BLaER1 (cell line): ENCODE measurements at regions not wholly inside any gene's neighbourhood (a gene's known extent, or its start where the extent isn't known, plus 50 kb on each side); places are given as distances from the start of the nearest gene placed in this dataset.
"Not testable (repeated sequence)": the region's sequence is repeated elsewhere in the genome, so short reads cannot be mapped to it uniquely, and the experiment has no call there.

Source experiments
- H3K27ac ChIP-seq: shearing (Covaris generic); formaldehyde crosslinking; 2 replicates; pipeline ENCODE4 v1.8.1; 2022
- H3K27me3 ChIP-seq: shearing (Covaris generic); formaldehyde crosslinking; 2 replicates; pipeline ENCODE4 v1.8.1; 2022
- H3K36me3 ChIP-seq: shearing (Covaris generic); formaldehyde crosslinking; 2 replicates; pipeline ENCODE4 v1.8.1; 2022
- H3K4me1 ChIP-seq: shearing (Covaris generic); formaldehyde crosslinking; 2 replicates; pipeline ENCODE4 v1.8.1; 2022
- H3K4me2 ChIP-seq: shearing (Covaris generic); formaldehyde crosslinking; 2 replicates; pipeline ENCODE4 v1.8.1; 2022
- H3K4me3 ChIP-seq: shearing (Covaris generic); formaldehyde crosslinking; 2 replicates; pipeline ENCODE4 v1.8.1; 2022
- H3K9ac ChIP-seq: shearing (Covaris generic); formaldehyde crosslinking; 2 replicates; pipeline ENCODE4 v1.8.1; 2022
- H3K9me3 ChIP-seq: shearing (Covaris generic); formaldehyde crosslinking; 2 replicates; pipeline ENCODE4 v1.8.1; 2022
- H4K20me1 ChIP-seq: shearing (Covaris generic); formaldehyde crosslinking; 2 replicates; pipeline ENCODE4 v1.8.1; 2022
- Cebpa-rat ChIP-seq: shearing (Covaris generic); IDR thresholded peaks from 2 replicates; pipeline ENCODE4 v1.8.1; 2022

DNA sequence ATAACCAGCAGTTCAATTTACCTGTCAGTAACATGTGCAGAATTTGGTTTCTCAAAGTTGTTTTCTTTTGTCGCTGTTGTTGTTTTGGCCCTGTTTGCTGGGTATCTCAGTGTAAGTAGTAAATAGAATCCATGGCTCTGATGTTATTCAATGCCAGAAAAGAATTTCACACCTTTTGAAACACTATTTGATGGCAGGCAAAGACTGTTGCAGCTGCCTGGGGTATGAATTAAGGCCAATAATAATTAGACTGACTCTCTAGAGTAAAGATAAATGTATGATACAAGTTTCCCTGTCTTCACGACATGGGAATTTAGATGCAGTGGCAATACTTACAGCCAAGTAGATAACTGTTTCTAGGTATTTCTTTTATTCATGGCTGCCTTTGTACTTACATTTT, 281.4 kb downstream of the CD83 start:
- no peaks in the 10 kb centered on the region for H3K27me3 ChIP-seq
- H3K27ac ChIP-seq = no peak overlapping the region
- H3K9ac ChIP-seq = no peak overlapping the region
- no peak for TF ChIP-seq Cebpa-rat
- H4K20me1 ChIP-seq = no peaks in the 10 kb centered on the region
- peaks cover 28% of the 10 kb centered on the region for H3K4me1 ChIP-seq
- H3K4me2 ChIP-seq = no peak overlapping the region
- H3K9me3 ChIP-seq = peaks cover 18% of the 10 kb centered on the region
- H3K36me3 ChIP-seq = 0 out of 2 replicates have a peak, but pooled peaks cover 4% of the 10 kb centered on the region
- no peak overlapping the region for H3K4me3 ChIP-seq

DNA sequence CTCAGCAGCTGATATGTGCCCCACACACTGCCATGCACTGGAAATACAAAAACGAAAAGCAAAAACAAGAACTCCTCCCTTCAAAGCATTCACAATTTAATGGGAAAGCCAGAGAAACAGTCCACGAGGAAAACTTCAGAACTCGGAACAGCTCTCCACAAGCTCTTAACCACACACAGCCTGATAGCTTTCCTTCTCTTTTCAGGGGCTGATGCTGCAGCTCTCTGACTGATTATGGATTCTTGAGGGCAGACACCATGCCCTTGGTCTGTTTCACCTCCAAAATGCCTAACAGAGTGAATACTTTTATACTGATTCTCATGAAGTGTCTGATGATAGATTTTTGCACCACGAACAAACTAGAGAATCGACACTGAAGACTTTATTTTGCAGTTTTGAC, 282.1 kb downstream of the CD83 start:
- Histone ChIP-seq H4K20me1 (no peaks in the 10 kb centered on the region), H3K27ac (no peak overlapping the region), H3K9me3 (peaks cover 18% of the 10 kb centered on the region), H3K9ac (no peak overlapping the region), H3K4me3 (no peak overlapping the region), H3K36me3 (0 out of 2 replicates have a peak, but pooled peaks cover 4% of the 10 kb centered on the region), H3K4me1 (peaks cover 28% of the 10 kb centered on the region), H3K27me3 (no peaks in the 10 kb centered on the region), H3K4me2 (no peak overlapping the region)
- no peak for TF ChIP-seq Cebpa-rat

DNA sequence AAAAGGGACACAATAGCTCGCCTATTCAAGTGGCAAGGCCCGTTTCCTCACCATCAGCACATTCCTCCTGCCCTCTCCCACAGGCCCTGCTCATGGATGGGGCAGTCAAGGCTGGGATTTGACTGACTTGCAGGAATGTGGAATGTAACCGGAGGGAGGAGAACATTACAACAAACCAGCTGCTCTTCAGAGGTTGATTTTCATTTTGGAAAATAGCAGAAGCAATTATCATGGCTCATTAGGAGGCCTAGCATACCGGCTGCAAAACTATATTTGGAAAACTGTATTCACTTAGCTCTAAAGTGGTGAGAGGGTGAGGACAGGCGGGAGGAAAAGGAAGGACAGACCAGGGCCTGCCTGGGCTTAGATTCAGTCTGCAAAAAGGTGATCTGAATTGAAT, 283.7 kb downstream of the CD83 start:
- Histone ChIP-seq H3K27me3 (no peaks in the 10 kb centered on the region), H4K20me1 (no peaks in the 10 kb centered on the region), H3K36me3 (0 out of 2 replicates have a peak, but pooled peaks cover 4% of the 10 kb centered on the region), H3K9me3 (peaks cover 18% of the 10 kb centered on the region), H3K4me2 (no peak overlapping the region), H3K4me1 (peaks cover 24% of the 10 kb centered on the region), H3K27ac (no peak overlapping the region), H3K4me3 (no peak overlapping the region), H3K9ac (no peak overlapping the region)
- no peak for TF ChIP-seq Cebpa-rat

DNA sequence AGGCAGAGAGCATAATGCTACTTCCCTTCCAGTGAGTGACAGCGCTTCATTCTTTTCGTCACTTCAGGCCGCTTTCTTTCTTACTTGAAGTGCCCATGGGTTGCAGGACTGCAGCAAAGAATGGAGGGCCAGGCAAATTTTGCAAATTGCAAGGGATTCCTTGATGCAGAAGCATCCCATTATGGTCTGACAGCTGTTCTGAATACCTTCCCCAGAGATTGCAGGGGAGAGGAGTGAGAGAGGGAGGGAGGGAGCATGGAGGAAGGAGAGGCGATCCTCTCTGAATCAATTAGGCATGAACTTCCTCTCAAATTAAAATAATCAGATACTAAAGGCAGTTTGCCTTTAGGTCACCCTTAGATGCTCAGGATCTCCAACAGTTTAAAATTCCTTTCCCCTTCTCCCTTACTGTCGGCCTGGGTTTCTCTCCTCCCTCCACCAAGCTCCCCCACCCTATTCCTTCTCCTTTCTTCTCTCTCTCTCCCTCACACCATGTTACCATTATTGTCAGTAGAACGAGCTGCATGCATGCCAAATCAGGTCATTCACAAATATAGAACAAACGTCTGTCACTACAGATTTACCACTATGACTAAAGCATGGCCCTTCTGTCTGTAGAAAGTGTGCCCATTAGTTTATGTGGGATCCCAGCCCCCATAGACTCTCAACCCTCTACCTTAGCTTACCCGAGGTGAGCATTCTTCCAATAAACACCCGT, 289.2 kb downstream of the CD83 start:
- no peaks in the 10 kb centered on the region for H4K20me1 ChIP-seq
- no peak overlapping the region for H3K4me3 ChIP-seq
- peak overlapping the region; percentile 45 for H3K4me2 ChIP-seq
- no peak overlapping the region for H3K27ac ChIP-seq
- H3K9me3 ChIP-seq = peaks cover 10% of the 10 kb centered on the region
- no peaks in the 10 kb centered on the region for H3K36me3 ChIP-seq
- TF ChIP-seq Cebpa-rat = no peak
- no peak overlapping the region for H3K9ac ChIP-seq
- H3K4me1 ChIP-seq = peaks cover 20% of the 10 kb centered on the region
- H3K27me3 ChIP-seq = no peaks in the 10 kb centered on the region

DNA sequence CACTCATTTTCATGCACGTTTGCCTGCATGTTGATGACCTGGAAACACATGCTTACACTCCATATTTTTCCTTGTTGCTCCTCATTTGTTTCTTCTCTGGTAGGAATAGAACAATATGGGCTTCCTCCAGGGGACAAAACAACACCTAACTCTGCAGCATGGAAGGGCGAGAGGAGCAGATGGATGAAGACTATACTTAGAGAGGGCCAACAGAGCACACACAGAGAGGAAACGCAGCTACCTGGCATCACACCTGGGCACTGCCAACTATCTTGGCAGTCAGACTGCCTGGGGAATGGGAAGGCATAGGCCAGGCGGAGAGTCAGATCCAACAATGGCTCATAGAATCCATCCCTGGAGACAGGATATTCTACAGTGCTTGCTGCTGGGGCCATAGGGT, 290.9 kb downstream of the CD83 start:
- no peak overlapping the region for H3K27ac ChIP-seq
- no peaks in the 10 kb centered on the region for H3K27me3 ChIP-seq
- no peaks in the 10 kb centered on the region for H3K36me3 ChIP-seq
- no peak overlapping the region for H3K9ac ChIP-seq
- H3K4me3 ChIP-seq = no peak overlapping the region
- no peaks in the 10 kb centered on the region for H4K20me1 ChIP-seq
- H3K9me3 ChIP-seq = no peaks in the 10 kb centered on the region
- TF ChIP-seq Cebpa-rat = no peak
- H3K4me2 ChIP-seq = no peak overlapping the region
- H3K4me1 ChIP-seq = peaks cover 20% of the 10 kb centered on the region

DNA sequence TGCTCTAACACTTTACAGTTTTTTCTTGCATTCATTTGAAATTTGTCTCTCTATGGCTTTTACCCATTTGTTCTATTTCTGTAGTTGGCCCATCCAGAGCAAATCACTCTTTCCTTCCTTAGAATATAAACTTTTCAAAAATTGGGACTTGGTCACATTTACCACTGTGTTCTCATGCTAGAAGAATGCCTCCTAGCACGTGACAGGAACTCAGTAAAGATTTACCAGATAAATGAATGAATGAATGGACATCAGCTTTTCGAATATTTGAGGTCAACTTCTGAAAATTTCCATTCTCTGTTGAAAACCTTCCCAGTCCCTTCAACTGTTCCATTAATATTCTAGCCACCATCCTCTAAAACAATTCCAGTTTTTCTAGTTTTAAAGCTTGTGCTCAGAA, 294.5 kb downstream of the CD83 start:
- Histone ChIP-seq H3K4me2 (no peak overlapping the region), H4K20me1 (no peaks in the 10 kb centered on the region), H3K4me3 (no peak overlapping the region), H3K27me3 (no peaks in the 10 kb centered on the region), H3K9ac (no peak overlapping the region), H3K9me3 (no peaks in the 10 kb centered on the region), H3K27ac (no peak overlapping the region), H3K36me3 (no peaks in the 10 kb centered on the region), H3K4me1 (peaks cover 3% of the 10 kb centered on the region)
- TF ChIP-seq Cebpa-rat = no peak

DNA sequence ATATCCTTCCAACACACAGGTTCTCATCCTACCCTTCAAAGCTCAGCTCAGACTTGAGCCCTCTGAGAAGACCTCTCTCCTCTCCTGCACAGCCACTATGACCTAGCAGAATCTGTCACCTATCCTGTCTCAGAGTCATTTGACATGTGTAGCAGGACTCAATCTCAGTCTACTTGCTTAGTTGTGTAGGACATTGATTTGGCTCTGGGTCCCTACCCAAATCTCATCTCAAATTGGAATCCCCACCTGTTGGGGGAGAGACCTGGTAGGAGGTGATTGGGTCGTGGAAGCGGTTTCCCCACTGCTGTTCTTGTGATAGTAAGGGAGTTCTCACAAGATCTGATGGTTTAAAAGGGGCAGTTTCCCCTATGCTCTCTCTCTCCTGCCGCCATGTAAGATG, 297.9 kb downstream of the CD83 start:
- H3K4me3 ChIP-seq = no peak overlapping the region
- no peaks in the 10 kb centered on the region for H4K20me1 ChIP-seq
- H3K27me3 ChIP-seq = no peaks in the 10 kb centered on the region
- H3K9ac ChIP-seq = no peak overlapping the region
- H3K4me2 ChIP-seq = no peak overlapping the region
- no peak overlapping the region for H3K27ac ChIP-seq
- no peak for TF ChIP-seq Cebpa-rat
- no peaks in the 10 kb centered on the region for H3K4me1 ChIP-seq
- H3K36me3 ChIP-seq = no peaks in the 10 kb centered on the region
- H3K9me3 ChIP-seq = no peaks in the 10 kb centered on the region

DNA sequence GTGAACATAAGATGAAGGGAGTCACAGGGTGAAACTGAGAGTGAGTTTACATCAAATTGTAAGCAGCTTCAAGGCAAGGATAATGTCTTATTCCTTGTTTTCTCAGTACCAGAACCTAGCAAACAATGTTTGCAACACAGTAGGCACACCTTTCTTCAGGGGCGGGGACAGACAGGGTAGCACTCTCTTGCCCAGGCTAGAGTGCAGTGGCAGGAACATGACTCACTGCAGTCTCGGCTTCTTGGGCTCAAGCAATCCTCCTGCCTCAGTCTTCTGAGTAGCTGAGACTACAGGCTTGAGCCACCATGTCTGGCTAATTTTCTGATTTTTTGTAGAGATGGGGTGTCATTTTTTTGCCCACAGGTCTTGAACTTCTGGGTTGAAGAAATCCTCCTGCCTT, 299.8 kb downstream of the CD83 start:
- H3K4me2 ChIP-seq = no peak overlapping the region
- no peaks in the 10 kb centered on the region for H3K9me3 ChIP-seq
- peaks cover 10% of the 10 kb centered on the region for H3K4me1 ChIP-seq
- H3K9ac ChIP-seq = no peak overlapping the region
- H3K4me3 ChIP-seq = no peak overlapping the region
- no peak overlapping the region for H3K27ac ChIP-seq
- H4K20me1 ChIP-seq = no peaks in the 10 kb centered on the region
- TF ChIP-seq Cebpa-rat = no peak
- H3K36me3 ChIP-seq = no peaks in the 10 kb centered on the region
- no peaks in the 10 kb centered on the region for H3K27me3 ChIP-seq

DNA sequence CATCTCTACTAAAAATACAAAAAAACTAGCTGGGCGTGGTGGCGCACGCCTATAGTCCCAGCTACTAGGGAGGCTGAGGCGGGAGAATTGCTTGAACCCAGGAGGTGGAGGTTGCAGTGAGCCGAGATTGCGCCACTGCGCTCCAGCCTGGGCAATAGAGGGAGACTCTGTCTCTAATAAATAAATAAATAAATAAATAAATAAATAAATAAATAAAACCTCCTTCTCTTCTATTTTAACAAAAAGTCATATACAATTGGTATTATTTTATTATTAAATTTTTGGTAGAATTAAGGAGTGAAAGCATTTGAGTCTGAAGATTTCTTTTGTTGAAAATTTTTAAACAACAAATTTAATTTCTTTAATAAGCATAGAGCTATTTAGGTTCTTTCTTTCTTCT, 301.7 kb downstream of the CD83 start:
- not testable (repeated sequence) for H4K20me1 ChIP-seq, H3K4me2 ChIP-seq, H3K9ac ChIP-seq, H3K27me3 ChIP-seq, H3K9me3 ChIP-seq, H3K27ac ChIP-seq, H3K36me3 ChIP-seq, H3K4me3 ChIP-seq
- peaks cover 27% of the 10 kb centered on the region for H3K4me1 ChIP-seq

DNA sequence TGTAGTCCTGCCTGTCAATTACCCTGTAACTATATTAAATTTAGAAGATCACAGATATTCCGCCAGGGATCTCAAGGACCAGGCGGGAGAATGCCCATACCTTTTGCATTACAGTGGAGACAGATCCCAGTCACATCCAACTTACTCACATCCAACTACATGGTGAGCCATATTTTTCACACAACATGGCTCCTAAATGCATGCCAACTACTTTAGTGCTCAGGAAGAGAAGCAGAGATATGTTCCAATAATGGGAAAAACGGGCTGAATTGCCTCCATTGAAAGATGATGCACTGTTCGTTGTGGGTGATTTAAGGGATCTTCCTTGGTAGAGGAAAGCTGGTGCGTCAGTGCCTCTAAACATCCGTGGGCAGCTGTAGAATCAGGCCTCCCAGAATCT, 304.5 kb downstream of the CD83 start:
- Histone ChIP-seq H3K27me3 (no peaks in the 10 kb centered on the region), H3K36me3 (no peaks in the 10 kb centered on the region), H3K4me3 (no peak overlapping the region), H3K4me2 (peak overlapping the region; percentile 65), H3K9me3 (no peaks in the 10 kb centered on the region), H3K27ac (no peak overlapping the region), H3K9ac (no peak overlapping the region), H3K4me1 (peaks cover 32% of the 10 kb centered on the region), H4K20me1 (no peaks in the 10 kb centered on the region)
- no peak for TF ChIP-seq Cebpa-rat

DNA sequence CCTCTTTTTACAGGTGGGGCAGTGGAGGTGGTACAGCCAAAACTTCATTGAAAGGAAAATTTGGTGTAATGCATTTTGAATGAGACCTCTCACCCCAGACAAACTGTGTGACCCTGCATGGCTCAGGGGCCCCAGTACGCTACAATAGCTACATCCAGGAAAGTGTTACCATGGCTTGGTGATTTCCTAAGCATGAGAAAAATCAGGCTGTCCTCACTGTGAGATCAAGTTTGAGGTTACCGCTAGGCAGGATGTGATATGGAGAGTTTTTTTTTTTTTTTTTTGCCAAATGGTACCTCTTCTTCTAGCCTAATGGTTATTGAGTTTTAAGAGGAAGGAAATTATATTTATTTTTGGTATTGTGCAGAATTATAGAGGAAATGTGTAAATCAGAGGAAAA, 305.3 kb downstream of the CD83 start:
- H3K4me2 ChIP-seq = peak overlapping the region; percentile 65
- H3K4me3 ChIP-seq = no peak overlapping the region
- H3K27ac ChIP-seq = no peak overlapping the region
- no peaks in the 10 kb centered on the region for H3K36me3 ChIP-seq
- TF ChIP-seq Cebpa-rat = no peak
- no peaks in the 10 kb centered on the region for H4K20me1 ChIP-seq
- no peaks in the 10 kb centered on the region for H3K27me3 ChIP-seq
- H3K9me3 ChIP-seq = no peaks in the 10 kb centered on the region
- no peak overlapping the region for H3K9ac ChIP-seq
- H3K4me1 ChIP-seq = peaks cover 32% of the 10 kb centered on the region
